Epidermal melanocyte (primary cell): ENCODE measurements at regions not wholly inside any gene's neighbourhood (a gene's known extent, or its start where the extent isn't known, plus 50 kb on each side); places are given as distances from the start of the nearest gene placed in this dataset.

ENCODE experiments used
- DNase-seq: peaks from one replicate; pipeline ENCODE4 v3.0.0; 2011; ENCODE audit warnings: low spot score; ENCODE audit not compliant: insufficient read length

GRCh38 chr12:71010143-71010479 lies 89.6 kb upstream of the PTPRR start:
- no peak for DNase-seq

GRCh38 chr12:71009430-71010142 lies 89.0 kb upstream of the PTPRR start:
- DNase-seq = no peak

GRCh38 chr12:71008616-71009015 lies 88.1 kb upstream of the PTPRR start:
- no peak for DNase-seq

- no peak for DNase-seq
Measured at GRCh38 chr12:71007781-71008404, 87.4 kb upstream of the PTPRR start.

GRCh38 chr12:71007020-71007419 lies 86.5 kb upstream of the PTPRR start:
- DNase-seq = no peak

- no peak for DNase-seq
Measured at GRCh38 chr12:71005166-71005565, 84.6 kb upstream of the PTPRR start.

GRCh38 chr12:71004578-71004977 lies 84.0 kb upstream of the PTPRR start:
- no peak for DNase-seq

- no peak for DNase-seq
Measured at GRCh38 chr12:71000748-71001147, 80.2 kb upstream of the PTPRR start.

GRCh38 chr12:71000255-71000654 lies 79.7 kb upstream of the PTPRR start:
- DNase-seq = no peak

GRCh38 chr12:70994217-70994788 lies 73.8 kb upstream of the PTPRR start:
- peak; percentile 22 for DNase-seq

GRCh38 chr12:70989232-70989631 lies 68.7 kb upstream of the PTPRR start:
- no peak for DNase-seq

- DNase-seq = no peak
Measured at GRCh38 chr12:70985850-70986249, 65.3 kb upstream of the PTPRR start.

- no peak for DNase-seq
Measured at GRCh38 chr12:70983692-70984091, 63.2 kb upstream of the PTPRR start.

GRCh38 chr12:70982991-70983390 lies 62.5 kb upstream of the PTPRR start:
- DNase-seq = no peak

GRCh38 chr12:70982286-70982685 lies 61.7 kb upstream of the PTPRR start:
- no peak for DNase-seq

GRCh38 chr12:70971001-70971794 lies 50.7 kb upstream of the PTPRR start:
- DNase-seq = no peak
